ENCODE measurements at regions not wholly inside any gene's neighbourhood (a gene's known extent, or its start where the extent isn't known, plus 50 kb on each side); places are given as distances from the start of the nearest gene placed in this dataset.

DNA sequence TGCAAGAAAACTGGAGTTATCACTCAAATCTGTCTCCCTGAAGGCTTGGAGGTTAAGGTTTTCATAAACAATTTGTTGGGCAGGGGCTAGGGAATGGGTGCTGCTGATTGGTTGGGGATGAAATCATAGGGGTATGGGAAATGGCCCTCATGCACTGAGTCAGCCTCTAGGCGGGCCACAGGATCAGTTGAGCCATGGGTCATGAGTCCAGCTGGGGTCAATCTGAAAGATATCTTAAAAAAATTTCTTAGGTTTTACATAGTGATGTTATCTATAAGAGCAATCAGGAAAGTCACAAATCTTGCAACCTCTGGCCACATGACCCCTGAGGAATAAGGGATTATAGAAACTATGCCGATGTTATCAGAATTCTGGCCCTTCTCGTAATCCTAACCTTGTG, 491.7 kb downstream of the ZIC1 start:
- TF ChIP-seq, protein P1, sequence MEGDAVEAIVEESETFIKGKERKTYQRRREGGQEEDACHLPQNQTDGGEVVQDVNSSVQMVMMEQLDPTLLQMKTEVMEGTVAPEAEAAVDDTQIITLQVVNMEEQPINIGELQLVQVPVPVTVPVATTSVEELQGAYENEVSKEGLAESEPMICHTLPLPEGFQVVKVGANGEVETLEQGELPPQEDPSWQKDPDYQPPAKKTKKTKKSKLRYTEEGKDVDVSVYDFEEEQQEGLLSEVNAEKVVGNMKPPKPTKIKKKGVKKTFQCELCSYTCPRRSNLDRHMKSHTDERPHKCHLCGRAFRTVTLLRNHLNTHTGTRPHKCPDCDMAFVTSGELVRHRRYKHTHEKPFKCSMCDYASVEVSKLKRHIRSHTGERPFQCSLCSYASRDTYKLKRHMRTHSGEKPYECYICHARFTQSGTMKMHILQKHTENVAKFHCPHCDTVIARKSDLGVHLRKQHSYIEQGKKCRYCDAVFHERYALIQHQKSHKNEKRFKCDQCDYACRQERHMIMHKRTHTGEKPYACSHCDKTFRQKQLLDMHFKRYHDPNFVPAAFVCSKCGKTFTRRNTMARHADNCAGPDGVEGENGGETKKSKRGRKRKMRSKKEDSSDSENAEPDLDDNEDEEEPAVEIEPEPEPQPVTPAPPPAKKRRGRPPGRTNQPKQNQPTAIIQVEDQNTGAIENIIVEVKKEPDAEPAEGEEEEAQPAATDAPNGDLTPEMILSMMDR (IDR thresholded peaks at IDR 0.05; ENCODE audit: insufficient read depth, low read depth, low read length): no peak
- no peak for TF ChIP-seq EZH2 (IDR thresholded peaks at IDR 0.05; ENCODE audit: insufficient read depth, low read length)
